HEK293T (cell line): ENCODE measurements at regions not wholly inside any gene's neighbourhood (a gene's known extent, or its start where the extent isn't known, plus 50 kb on each side); places are given as distances from the start of the nearest gene placed in this dataset.

Experiments used
- BHLHE40 ChIP-seq: fragments of 450-650 bp; IDR thresholded peaks from 2 replicates; pipeline ENCODE4 v1.6.1; 2016; ENCODE audit warnings: mild to moderate bottlenecking, moderate library complexity, borderline replicate concordance
- ELF4 ChIP-seq: fragments of 450-650 bp; IDR thresholded peaks from 2 replicates; pipeline ENCODE4 v1.6.1; 2017; ENCODE audit warnings: antibody characterized with exemption
- FOXM1 ChIP-seq: fragments of 450-650 bp; IDR thresholded peaks from 2 replicates; pipeline ENCODE4 v1.6.1; 2017; ENCODE audit warnings: mild to moderate bottlenecking, borderline replicate concordance
- SP1 ChIP-seq: fragments of 450-650 bp; IDR thresholded peaks from 2 replicates; pipeline ENCODE4 v1.6.1; 2017
- TARDBP ChIP-seq: fragments of 450-650 bp; IDR thresholded peaks from 2 replicates; pipeline ENCODE4 v1.6.1; 2016

DNA sequence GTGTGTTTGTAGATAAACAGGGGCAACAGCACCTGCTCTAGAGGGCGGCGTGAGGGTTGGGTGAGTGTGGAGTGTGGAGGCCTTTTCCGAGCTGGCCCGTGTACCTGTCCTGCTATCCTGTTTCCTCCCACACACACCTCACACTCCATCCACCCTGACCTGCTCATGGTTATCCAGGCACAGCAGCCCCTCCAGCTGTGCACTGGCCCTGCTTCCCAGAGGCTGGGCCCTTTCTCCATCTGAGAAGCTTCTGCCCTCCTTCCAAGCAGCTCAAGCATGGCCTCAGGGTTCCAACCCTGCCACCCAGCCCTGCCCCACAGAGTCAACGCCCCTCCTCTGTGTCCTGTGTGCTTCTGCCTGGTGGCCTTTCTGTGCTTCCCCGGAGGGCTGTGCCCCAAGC is 86.9 kb downstream of the SOX1 start:
- TF ChIP-seq BHLHE40 (no peak), FOXM1 (no peak), TARDBP (no peak), ELF4 (no peak), SP1 (no peak)
